H9 (cell line): ENCODE measurements at regions not wholly inside any gene's neighbourhood (a gene's known extent, or its start where the extent isn't known, plus 50 kb on each side); places are given as distances from the start of the nearest gene placed in this dataset.

Experiments used
- DNase-seq: peaks from one replicate; pipeline ENCODE4 v3.0.0-alpha.2; 2017
- H2AFZ ChIP-seq: one replicate; pipeline ENCODE4 v1.6.1; 2013; ENCODE audit warnings: mild to moderate bottlenecking, low read length, control low read depth, moderate library complexity
- H2AK5ac ChIP-seq: 2 replicates; pipeline ENCODE4 v1.6.1; 2013; ENCODE audit warnings: low read length, control low read depth, mixed read lengths; ENCODE audit not compliant: insufficient read length
- H2BK120ac ChIP-seq: one replicate; pipeline ENCODE4 v1.6.1; 2013; ENCODE audit warnings: low read depth, mild to moderate bottlenecking, low read length, control low read depth, inconsistent platforms; ENCODE audit not compliant: poor library complexity, severe bottlenecking
- H2BK12ac ChIP-seq: 2 replicates; pipeline ENCODE4 v1.6.1; 2013; ENCODE audit warnings: low read length, control low read depth, mixed read lengths, low read depth; ENCODE audit not compliant: insufficient read length
- H2BK15ac ChIP-seq: 2 replicates; pipeline ENCODE4 v1.6.1; 2013; ENCODE audit warnings: low read depth, low read length, control low read depth
- H2BK20ac ChIP-seq: one replicate; pipeline ENCODE4 v1.6.1; 2013; ENCODE audit warnings: low read depth, mild to moderate bottlenecking, low read length, control low read depth, inconsistent platforms; ENCODE audit not compliant: poor library complexity, severe bottlenecking
- H2BK5ac ChIP-seq: 2 replicates; pipeline ENCODE4 v1.6.1; 2013; ENCODE audit warnings: low read length, control low read depth, mixed read lengths; ENCODE audit not compliant: insufficient read length
- H3K14ac ChIP-seq: 2 replicates; pipeline ENCODE4 v1.6.1; 2013; ENCODE audit warnings: low read length, control low read depth; ENCODE audit not compliant: insufficient read depth
- H3K18ac ChIP-seq: 2 replicates; pipeline ENCODE4 v1.6.1; 2013; ENCODE audit warnings: low read depth, mild to moderate bottlenecking, mixed read lengths, low read length, control low read depth; ENCODE audit not compliant: insufficient read length
- H3K23ac ChIP-seq: 2 replicates; pipeline ENCODE4 v1.6.1; 2013; ENCODE audit warnings: low read length, control low read depth, mixed read lengths, low read depth; ENCODE audit not compliant: insufficient read length
- H3K23me2 ChIP-seq: 2 replicates; pipeline ENCODE4 v1.6.1; 2013; ENCODE audit warnings: low read depth, mild to moderate bottlenecking, mixed read lengths, low read length, control low read depth; ENCODE audit not compliant: insufficient read length, poor library complexity, severe bottlenecking
- H3K27ac ChIP-seq: 2 replicates; pipeline ENCODE4 v1.5.1; 2013; ENCODE audit warnings: low read length, control low read depth, mixed read lengths, low read depth; ENCODE audit not compliant: insufficient read length
- H3K27me3 ChIP-seq: 2 replicates; pipeline ENCODE4 v1.6.1; 2013; ENCODE audit warnings: low read length, control low read depth, inconsistent platforms; ENCODE audit not compliant: insufficient read depth
- H3K4ac ChIP-seq: 2 replicates; pipeline ENCODE4 v1.6.1; 2013; ENCODE audit warnings: low read depth, mild to moderate bottlenecking, control low read depth, inconsistent platforms, low read length, moderate library complexity
- H3K4me1 ChIP-seq: 2 replicates; pipeline ENCODE4 v1.6.1; 2013; ENCODE audit warnings: low read length, control low read depth, inconsistent platforms; ENCODE audit not compliant: insufficient read depth
- H3K4me2 ChIP-seq: 2 replicates; pipeline ENCODE4 v1.6.1; 2013; ENCODE audit warnings: low read length, control low read depth, mixed read lengths; ENCODE audit not compliant: insufficient read length, insufficient read depth
- H3K56ac ChIP-seq: 2 replicates; pipeline ENCODE4 v1.6.1; 2013; ENCODE audit warnings: low read depth, mild to moderate bottlenecking, mixed read lengths, low read length, control low read depth; ENCODE audit not compliant: insufficient read length
- H3K79me1 ChIP-seq: 2 replicates; pipeline ENCODE4 v1.6.1; 2013; ENCODE audit warnings: low read depth, mild to moderate bottlenecking, moderate library complexity, low read length, control low read depth, inconsistent platforms; ENCODE audit not compliant: insufficient read depth, poor library complexity, severe bottlenecking
- H3K79me2 ChIP-seq: 2 replicates; pipeline ENCODE4 v1.6.1; 2013; ENCODE audit warnings: low read length, control low read depth, inconsistent platforms; ENCODE audit not compliant: insufficient read depth
- H3K9ac ChIP-seq: 2 replicates; pipeline ENCODE4 v1.6.1; 2013; ENCODE audit warnings: low read length, control low read depth, mixed read lengths; ENCODE audit not compliant: insufficient read length; ENCODE audit errors: extremely low read depth
- H3K9me3 ChIP-seq: one replicate; pipeline ENCODE4 v1.6.1; 2013; ENCODE audit warnings: low read depth, low read length, inconsistent platforms; ENCODE audit not compliant: control insufficient read depth
- H3T11ph ChIP-seq: one replicate; pipeline ENCODE4 v1.6.1; 2013; ENCODE audit warnings: mild to moderate bottlenecking, low read length, control low read depth, inconsistent platforms
- H4K20me1 ChIP-seq: one replicate; pipeline ENCODE4 v1.6.1; 2013; ENCODE audit not compliant: control insufficient read depth, insufficient read length, insufficient read depth
- H4K5ac ChIP-seq: 2 replicates; pipeline ENCODE4 v1.6.1; 2013; ENCODE audit warnings: low read depth, mild to moderate bottlenecking, mixed read lengths, low read length, control low read depth; ENCODE audit not compliant: insufficient read length
- H4K8ac ChIP-seq: replicated peaks from 2 replicates; pipeline ENCODE4 v1.6.1; 2013; ENCODE audit warnings: low read length, control low read depth, mixed read lengths, low read depth; ENCODE audit not compliant: insufficient read length
- H4K91ac ChIP-seq: 2 replicates; pipeline ENCODE4 v1.6.1; 2013; ENCODE audit warnings: low read depth, mild to moderate bottlenecking, moderate library complexity, mixed read lengths, low read length, control low read depth; ENCODE audit not compliant: insufficient read length
- H3K27ac Mint-ChIP-seq, 3 experiments: 2 replicates in 2 of 3; 3 replicates in 1 of 3; pipeline ENCODE4 v1.8.0; 2020 to 2021; ENCODE audit warnings: mixed read lengths in 3 of 3, mild to moderate bottlenecking in 1 of 3, moderate library complexity in 1 of 3
- H3K27me3 Mint-ChIP-seq: 2 replicates; pipeline ENCODE4 v1.8.0; 2021; ENCODE audit warnings: low read depth, mild to moderate bottlenecking, moderate library complexity, mixed read lengths
- H3K36me3 Mint-ChIP-seq, 3 experiments: 2 replicates in 2 of 3; 3 replicates in 1 of 3; pipeline ENCODE4 v1.8.0; 2020 to 2021; ENCODE audit warnings: low read depth in 3 of 3, mixed read lengths in 3 of 3; ENCODE audit not compliant: insufficient read depth in 1 of 3
- H3K4me1 Mint-ChIP-seq, 2 experiments: 2 replicates each; pipeline ENCODE4 v1.8.0; 2020; ENCODE audit warnings: mixed read lengths in 2 of 2
- H3K4me3 Mint-ChIP-seq, 2 experiments: 2 replicates in 1 of 2; 3 replicates in 1 of 2; pipeline ENCODE4 v1.8.0; 2020 to 2021; ENCODE audit warnings: mild to moderate bottlenecking in 2 of 2, mixed read lengths in 2 of 2, moderate library complexity in 1 of 2
- H3K9me3 Mint-ChIP-seq, 2 experiments: 2 replicates in 1 of 2; 3 replicates in 1 of 2; pipeline ENCODE4 v1.8.0; 2020; ENCODE audit warnings: mild to moderate bottlenecking in 2 of 2, mixed read lengths in 2 of 2, moderate library complexity in 1 of 2
- CTCF ChIP-seq: fragments of 200-600 bp; sonication (generic); conservative IDR thresholded peaks from 3 replicates; pipeline ENCODE4 v1.8.0; 2021; ENCODE audit warnings: antibody characterized with exemption, mild to moderate bottlenecking
- WGBS: extraction: QIAGEN DNeasy Blood & Tissue Kit; methylation state at CpG from one replicate; pipeline ENCODE4 v1.1.7; 2013; ENCODE audit warnings: missing lambda C conversion rate, low lambda C conversion rate, mixed read lengths; ENCODE audit not compliant: insufficient read length; ENCODE audit errors: extremely low coverage; 5-methylcytosine and 5-hydroxymethylcytosine counted together

- Histone ChIP-seq H3K79me1 (no peaks in the 10 kb centered on the region), H4K91ac (no peak overlapping the region), H3K18ac (no peak overlapping the region), H3K9me3 (no peaks in the 10 kb centered on the region), H2BK20ac (no peak overlapping the region), H4K8ac (no peak overlapping the region), H3K9ac (no peak overlapping the region), H3K14ac (no peak overlapping the region), H3K79me2 (no peaks in the 10 kb centered on the region), H4K5ac (no peak overlapping the region), H3K4me1 (no peaks in the 10 kb centered on the region), H3T11ph (no peak overlapping the region), H2BK15ac (no peak overlapping the region), H3K27me3 (no peaks in the 10 kb centered on the region), H2AFZ (no peak overlapping the region), H3K27ac (no peak overlapping the region), H3K23me2 (no peaks in the 10 kb centered on the region), H3K4ac (no peak overlapping the region), H2BK12ac (no peak overlapping the region), H3K23ac (no peak overlapping the region), H2BK5ac (no peak overlapping the region), H4K20me1 (no peaks in the 10 kb centered on the region), H2BK120ac (no peak overlapping the region), H3K4me2 (no peak overlapping the region), H3K56ac (no peak overlapping the region), H2AK5ac (no peak overlapping the region)
- WGBS = no CpG with 5 or more reads among the region's 2 CpGs
- Mint-ChIP-seq H3K36me3 (no peaks in the 10 kb centered on the region; a peak in 1 of 7 replicates), H3K27ac (no peak overlapping the region), H3K4me3 (no peak overlapping the region), H3K4me1 (peaks cover 6 to 15% of the 10 kb centered on the region in 2 experiments; a peak in 2 of 4 replicates), H3K27me3 (no peaks in the 10 kb centered on the region), H3K9me3 (no peaks in the 10 kb centered on the region)
- no peak for DNase-seq
- TF ChIP-seq CTCF = no peak
Observed at GRCh38 chr1:57881639-57882038, 457.8 kb upstream of the DAB1 start.
